ENCODE measurements at regions not wholly inside any gene's neighbourhood (a gene's known extent, or its start where the extent isn't known, plus 50 kb on each side); places are given as distances from the start of the nearest gene placed in this dataset.

GRCh38 chr18:50473881-50474280 is 86.0 kb upstream of the MAPK4 start:
- TF ChIP-seq POLR2A (IDR thresholded peaks at IDR 0.05) (no peak), CTCF (IDR thresholded peaks at IDR 0.05) (no peak)

Data from testis (tissue), 2 donors.